ENCODE measurements at regions not wholly inside any gene's neighbourhood (a gene's known extent, or its start where the extent isn't known, plus 50 kb on each side); places are given as distances from the start of the nearest gene placed in this dataset.
"Not testable (repeated sequence)": the region's sequence is repeated elsewhere in the genome, so short reads cannot be mapped to it uniquely, and the experiment has no call there.

DNA sequence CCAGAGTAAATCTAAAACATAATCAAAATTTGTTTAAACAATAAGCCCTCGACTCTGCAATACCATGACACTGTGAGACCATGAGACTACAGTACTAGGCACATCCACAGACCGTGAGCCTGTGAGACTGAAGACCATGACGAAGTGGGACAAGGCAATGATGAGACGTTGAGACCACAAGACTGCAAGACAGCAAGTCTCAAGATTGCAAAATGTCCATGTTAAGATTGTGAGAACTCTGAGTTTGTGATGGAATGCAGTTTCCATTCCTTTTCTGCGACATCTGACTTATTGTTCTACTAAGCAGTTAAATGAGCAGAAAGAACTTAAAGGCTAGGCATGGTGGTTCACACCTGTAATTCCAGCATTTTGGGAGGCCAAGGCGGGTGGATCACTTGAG lies 102.1 kb upstream of the PHACTR1 start:
- POLR2A ChIA-PET: no interaction called here
- Mint-ChIP-seq H3K9me3 (no peaks in the 10 kb centered on the region), H3K27ac (no peak overlapping the region), H3K27me3 (peaks cover 5 to 21% (median 13%) of the 10 kb centered on the region in 5 donors), H3K4me1 (no peaks in the 10 kb centered on the region), H3K4me3 (no peak overlapping the region), H3K36me3 (no peaks in the 10 kb centered on the region)
- DNase-seq: no peak
- no peak for ATAC-seq

DNA sequence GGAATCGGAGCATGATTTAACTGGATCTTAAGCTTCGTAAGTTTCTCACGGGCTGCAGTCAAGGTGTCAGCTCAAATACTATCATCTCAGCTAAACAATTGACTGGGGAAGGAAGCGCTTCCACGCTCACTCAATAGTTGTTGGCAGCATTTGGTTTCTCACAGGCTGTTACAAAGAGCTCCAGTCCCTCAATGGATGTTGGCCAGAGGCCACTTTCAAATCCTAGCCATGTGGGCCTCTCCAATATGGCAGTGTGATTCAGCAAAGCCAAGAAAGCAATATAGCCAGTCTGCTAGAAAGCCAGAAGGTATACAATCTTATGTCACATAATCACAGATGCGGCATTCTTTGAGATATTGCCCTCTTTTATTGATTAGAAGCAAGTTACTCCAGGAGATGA lies 98.3 kb upstream of the PHACTR1 start:
- H3K9me3 Mint-ChIP-seq: no peaks in the 10 kb centered on the region
- peaks cover 0 to 3% (median 0%) of the 10 kb centered on the region in 4 donors for H3K4me1 Mint-ChIP-seq
- ATAC-seq (no peak), DNase-seq (no peak)
- POLR2A ChIA-PET: no interaction called here
- peaks cover 0 to 10% (median 8%) of the 10 kb centered on the region in 5 donors for H3K27me3 Mint-ChIP-seq
- H3K4me3 Mint-ChIP-seq: no peak overlapping the region
- H3K36me3 Mint-ChIP-seq: no peaks in the 10 kb centered on the region
- no peak overlapping the region for H3K27ac Mint-ChIP-seq

DNA sequence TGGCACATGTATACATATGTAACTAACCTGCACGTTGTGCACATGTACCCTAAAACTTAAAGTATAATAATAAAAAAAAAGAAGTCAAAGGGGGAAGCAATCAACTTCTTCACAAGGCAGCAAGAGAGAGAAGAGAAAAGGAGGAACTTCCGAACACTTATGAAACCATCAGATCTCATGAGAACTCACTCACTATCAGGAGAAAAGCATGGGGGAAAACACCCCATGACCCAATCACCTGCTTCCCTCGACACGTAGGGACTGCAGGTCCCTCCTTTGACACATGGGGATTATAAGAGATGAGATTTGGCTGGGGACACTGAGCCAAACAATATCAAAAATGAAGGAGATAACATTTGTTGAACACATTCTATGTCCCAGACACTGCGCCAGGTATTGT lies 94.8 kb upstream of the PHACTR1 start:
- peak in 1 of 10 donors; percentile 6 for DNase-seq
- POLR2A ChIA-PET: no interaction called here
- no peak overlapping the region for H3K4me3 Mint-ChIP-seq

DNA sequence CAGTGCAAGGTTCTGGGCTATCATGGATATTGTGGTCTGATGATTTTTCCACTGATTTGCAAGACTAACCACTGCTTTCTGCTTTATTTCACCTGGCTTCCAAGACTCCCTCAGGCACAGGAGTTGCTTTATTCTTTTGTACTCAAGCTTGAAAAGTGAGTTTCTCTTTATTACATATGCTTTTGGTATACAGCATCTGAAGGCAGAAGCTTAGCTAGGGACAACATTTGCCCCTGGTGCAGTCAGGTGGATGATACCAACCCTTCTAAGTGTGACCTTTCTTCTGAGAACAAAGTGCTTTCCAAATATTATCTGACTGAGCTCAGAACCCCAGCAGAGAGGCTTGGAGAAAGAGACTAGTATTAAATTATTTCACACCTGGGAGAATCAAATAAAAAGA lies 94.0 kb upstream of the PHACTR1 start:
- ATAC-seq: no peak
- POLR2A ChIA-PET: no interaction called here

More for the DNA sequence above, 94.8 kb upstream of the PHACTR1 start:
- Mint-ChIP-seq H3K4me1 (peaks cover 0 to 3% (median 0%) of the 10 kb centered on the region in 4 donors), H3K27ac (no peak overlapping the region), H3K36me3 (no peaks in the 10 kb centered on the region), H3K9me3 (no peaks in the 10 kb centered on the region), H3K27me3 (peaks cover 1 to 11% (median 4%) of the 10 kb centered on the region in 5 donors)
- no peak for ATAC-seq

DNA sequence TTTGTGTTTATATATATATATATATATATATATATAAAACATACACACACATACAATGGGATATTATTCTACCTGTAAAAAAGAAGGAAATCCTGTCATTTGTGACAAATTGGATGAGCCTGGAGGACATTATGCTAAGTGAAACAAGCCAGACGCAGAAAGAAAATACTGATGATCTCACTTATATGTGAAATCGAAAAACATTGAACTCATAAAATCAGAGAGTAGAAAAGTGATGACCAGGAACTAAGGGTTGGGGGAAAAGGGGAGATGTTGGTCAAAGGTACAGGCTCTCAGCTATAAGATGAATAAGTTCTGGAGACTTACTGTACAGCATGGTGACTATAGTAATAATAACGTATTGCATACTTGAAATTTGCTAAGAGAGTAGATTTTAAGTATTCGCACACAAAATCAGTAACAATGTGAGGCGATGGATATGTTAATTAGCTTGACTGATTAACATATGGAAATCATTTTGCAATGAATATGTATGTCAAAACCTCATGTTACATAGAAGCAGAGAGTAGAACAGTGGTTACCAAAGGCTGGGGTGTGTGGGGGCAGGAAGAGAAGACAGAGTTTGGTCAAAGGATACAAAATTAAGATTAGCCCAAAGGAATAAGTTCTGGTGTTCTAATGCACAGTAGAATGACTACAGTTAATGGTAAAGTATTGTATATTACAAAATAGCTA lies 92.3 kb upstream of the PHACTR1 start:
- POLR2A ChIA-PET: no interaction called here
- peaks cover 0 to 7% (median 2%) of the 10 kb centered on the region in 5 donors for H3K27me3 Mint-ChIP-seq

More for the DNA sequence above, 94.0 kb upstream of the PHACTR1 start:
- Mint-ChIP-seq H3K27me3 (peaks cover 0 to 9% (median 2%) of the 10 kb centered on the region in 5 donors), H3K4me3 (no peak overlapping the region), H3K9me3 (no peaks in the 10 kb centered on the region), H3K4me1 (peaks cover 0 to 3% (median 0%) of the 10 kb centered on the region in 4 donors), H3K27ac (no peak overlapping the region), H3K36me3 (no peaks in the 10 kb centered on the region)
- DNase-seq: no peak

DNA sequence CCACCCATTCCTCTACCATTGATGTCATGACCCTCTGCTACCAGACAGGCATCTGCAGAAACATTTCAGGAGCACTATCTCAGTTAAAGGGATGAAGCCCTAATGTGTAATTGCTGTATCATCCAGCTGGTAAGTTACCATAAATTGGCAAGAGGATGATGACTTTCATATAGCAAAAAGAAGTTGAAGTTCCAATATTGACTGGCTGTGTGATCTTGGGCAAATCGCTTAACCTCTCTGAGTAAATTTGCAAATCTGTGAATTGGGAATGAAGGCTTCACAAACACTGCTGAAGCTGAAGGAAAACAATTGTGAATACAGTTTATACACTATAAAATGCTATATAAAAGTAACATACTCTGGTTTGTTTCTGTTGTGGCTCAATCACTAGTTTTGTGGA lies 89.5 kb upstream of the PHACTR1 start:
- H3K9me3 Mint-ChIP-seq: no peaks in the 10 kb centered on the region
- no peaks in the 10 kb centered on the region for H3K4me1 Mint-ChIP-seq
- no peak overlapping the region for H3K4me3 Mint-ChIP-seq
- H3K36me3 Mint-ChIP-seq: no peaks in the 10 kb centered on the region
- POLR2A ChIA-PET: no interaction called here
- ATAC-seq (no peak), DNase-seq (no peak)
- no peak overlapping the region for H3K27ac Mint-ChIP-seq
- peaks cover 0 to 9% (median 4%) of the 10 kb centered on the region in 5 donors for H3K27me3 Mint-ChIP-seq

More for the DNA sequence above, 92.3 kb upstream of the PHACTR1 start:
- Mint-ChIP-seq H3K4me1 (peaks cover 0 to 3% (median 0%) of the 10 kb centered on the region in 4 donors), H3K27ac (no peak overlapping the region), H3K36me3 (no peaks in the 10 kb centered on the region), H3K4me3 (no peak overlapping the region), H3K9me3 (no peaks in the 10 kb centered on the region)
- DNase-seq: no peak
- no peak for ATAC-seq

DNA sequence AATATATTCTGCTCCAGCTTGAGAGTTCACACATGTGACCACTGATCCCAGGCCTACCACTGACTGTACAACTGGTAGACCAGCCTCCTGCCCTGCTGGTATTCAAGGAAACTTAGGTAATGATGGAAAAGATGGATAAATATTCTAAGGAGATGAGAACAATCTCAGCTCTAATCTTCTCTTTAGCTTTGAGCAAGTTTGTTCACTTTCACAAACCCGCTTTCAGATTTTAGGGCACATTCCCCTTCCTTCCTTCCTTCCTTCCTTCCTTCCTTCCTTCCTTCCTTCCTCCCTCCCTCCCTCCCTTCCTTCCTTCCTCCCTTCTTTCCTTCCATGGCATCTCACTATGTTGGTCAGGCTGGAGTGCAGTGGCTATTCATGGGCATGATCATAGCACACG lies 88.2 kb upstream of the PHACTR1 start:
- H3K27ac Mint-ChIP-seq: no peak overlapping the region
- H3K4me3 Mint-ChIP-seq: no peak overlapping the region
- no peaks in the 10 kb centered on the region for H3K4me1 Mint-ChIP-seq
- ATAC-seq: no peak
- peaks cover 0 to 17% (median 8%) of the 10 kb centered on the region in 5 donors for H3K27me3 Mint-ChIP-seq
- no peak for DNase-seq
- no peaks in the 10 kb centered on the region for H3K9me3 Mint-ChIP-seq
- POLR2A ChIA-PET: no interaction called here
- H3K36me3 Mint-ChIP-seq: no peaks in the 10 kb centered on the region

DNA sequence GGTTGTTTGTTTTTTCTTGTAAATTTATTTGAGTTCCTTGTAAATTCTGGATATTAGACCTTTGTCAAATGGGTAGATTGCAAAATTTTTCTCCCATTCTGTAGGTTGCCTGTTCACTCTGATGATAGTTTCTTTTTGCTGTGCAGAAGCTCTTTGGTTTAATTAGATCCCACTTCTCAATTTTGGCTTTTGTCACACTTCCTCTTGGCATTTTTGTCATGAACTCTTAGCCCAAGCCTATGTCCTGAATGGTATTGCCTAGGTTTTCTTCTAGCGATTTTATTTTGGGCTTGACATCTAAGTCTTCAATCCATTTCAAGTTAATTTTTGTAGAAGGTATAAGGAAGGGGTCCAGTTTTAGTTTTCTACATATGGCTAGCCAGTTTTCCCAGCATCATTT lies 82.8 kb upstream of the PHACTR1 start:
- DNase-seq, POLR2A ChIA-PET, H3K9me3 Mint-ChIP-seq, H3K27ac Mint-ChIP-seq, ATAC-seq, H3K4me3 Mint-ChIP-seq, H3K4me1 Mint-ChIP-seq, H3K36me3 Mint-ChIP-seq: not testable (repeated sequence)
- peaks cover 26 to 54% (median 31%) of the 10 kb centered on the region in 5 donors for H3K27me3 Mint-ChIP-seq

DNA sequence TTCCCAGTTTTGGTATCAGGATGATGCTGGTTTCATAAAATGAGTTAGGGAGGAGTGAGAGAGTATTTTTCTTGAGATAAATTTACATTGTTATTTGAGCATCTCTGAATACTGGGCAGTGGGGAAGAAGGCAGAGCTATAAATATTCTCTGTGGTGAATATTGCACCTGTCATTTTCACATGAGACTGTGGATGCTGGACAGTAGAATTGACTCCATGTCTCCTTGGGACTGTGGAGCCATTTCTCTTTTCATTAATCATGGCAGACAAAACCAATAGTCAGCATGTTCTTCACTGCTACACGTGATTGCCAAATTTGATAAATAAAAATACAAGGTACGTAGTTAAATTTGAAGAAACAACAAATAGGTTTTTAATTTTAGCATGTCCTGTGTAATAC lies 81.2 kb upstream of the PHACTR1 start:
- H3K27ac Mint-ChIP-seq: no peak overlapping the region
- H3K9me3 Mint-ChIP-seq: peaks cover 0 to 9% (median 2%) of the 10 kb centered on the region in 9 donors
- POLR2A ChIA-PET: no interaction called here
- peaks cover 0 to 8% (median 0%) of the 10 kb centered on the region in 3 donors for H3K36me3 Mint-ChIP-seq
- no peak for DNase-seq
- no peak overlapping the region for H3K4me3 Mint-ChIP-seq
- peaks cover 26 to 54% (median 31%) of the 10 kb centered on the region in 5 donors for H3K27me3 Mint-ChIP-seq
- no peak for ATAC-seq
- H3K4me1 Mint-ChIP-seq: peaks cover 0 to 3% (median 0%) of the 10 kb centered on the region in 4 donors

DNA sequence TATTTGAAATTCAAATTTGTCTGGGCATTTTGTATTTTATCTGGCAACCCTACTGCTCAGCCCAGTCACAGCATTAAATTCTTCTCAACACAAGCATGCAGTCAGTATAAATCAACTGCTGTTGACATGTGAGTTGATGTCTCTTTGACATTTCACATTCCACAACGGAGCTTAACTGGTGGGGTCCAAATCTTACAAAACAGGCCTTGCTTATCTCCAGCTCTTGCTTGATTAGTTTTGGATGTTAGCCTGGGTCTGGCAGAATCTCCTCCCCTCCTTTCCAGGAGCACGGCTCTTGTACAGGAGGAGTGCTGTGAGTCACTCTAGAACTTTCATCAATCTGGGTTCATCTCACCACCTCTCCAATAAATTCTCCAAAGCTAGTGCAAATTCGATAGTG lies 80.8 kb upstream of the PHACTR1 start:
- no peak for ATAC-seq
- Mint-ChIP-seq H3K4me1 (peaks cover 0 to 3% (median 0%) of the 10 kb centered on the region in 4 donors), H3K27me3 (peaks cover 26 to 54% (median 31%) of the 10 kb centered on the region in 5 donors), H3K27ac (no peak overlapping the region), H3K36me3 (peaks cover 0 to 8% (median 0%) of the 10 kb centered on the region in 3 donors), H3K4me3 (no peak overlapping the region), H3K9me3 (peaks cover 0 to 14% (median 4%) of the 10 kb centered on the region in 9 donors)
- DNase-seq: no peak
- POLR2A ChIA-PET: no interaction called here

DNA sequence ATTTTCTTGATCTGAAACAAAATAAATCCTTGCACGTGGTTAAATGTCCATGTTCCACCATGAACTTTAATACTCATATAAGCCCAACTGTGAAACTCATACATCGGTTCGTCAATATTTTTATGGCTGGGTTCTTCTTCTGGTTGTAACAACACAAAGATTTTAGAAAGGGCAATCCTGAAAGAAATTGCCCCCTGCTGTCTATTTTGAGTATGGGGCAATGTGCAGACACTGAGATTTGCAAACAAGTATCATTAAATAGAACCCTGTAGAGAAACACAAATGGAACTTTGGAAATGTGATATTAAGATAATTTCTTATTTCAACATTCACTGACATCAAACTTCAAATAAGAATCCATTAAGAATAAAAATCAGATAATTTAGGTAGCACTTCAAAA lies 80.2 kb upstream of the PHACTR1 start:
- Mint-ChIP-seq H3K4me1 (peaks cover 0 to 3% (median 0%) of the 10 kb centered on the region in 4 donors), H3K36me3 (peaks cover 0 to 8% (median 0%) of the 10 kb centered on the region in 3 donors), H3K4me3 (no peak overlapping the region), H3K27ac (no peak overlapping the region), H3K9me3 (peaks cover 0 to 18% (median 5%) of the 10 kb centered on the region in 9 donors), H3K27me3 (peaks cover 26 to 54% (median 31%) of the 10 kb centered on the region in 5 donors)
- ATAC-seq: no peak
- POLR2A ChIA-PET: no interaction called here
- no peak for DNase-seq

DNA sequence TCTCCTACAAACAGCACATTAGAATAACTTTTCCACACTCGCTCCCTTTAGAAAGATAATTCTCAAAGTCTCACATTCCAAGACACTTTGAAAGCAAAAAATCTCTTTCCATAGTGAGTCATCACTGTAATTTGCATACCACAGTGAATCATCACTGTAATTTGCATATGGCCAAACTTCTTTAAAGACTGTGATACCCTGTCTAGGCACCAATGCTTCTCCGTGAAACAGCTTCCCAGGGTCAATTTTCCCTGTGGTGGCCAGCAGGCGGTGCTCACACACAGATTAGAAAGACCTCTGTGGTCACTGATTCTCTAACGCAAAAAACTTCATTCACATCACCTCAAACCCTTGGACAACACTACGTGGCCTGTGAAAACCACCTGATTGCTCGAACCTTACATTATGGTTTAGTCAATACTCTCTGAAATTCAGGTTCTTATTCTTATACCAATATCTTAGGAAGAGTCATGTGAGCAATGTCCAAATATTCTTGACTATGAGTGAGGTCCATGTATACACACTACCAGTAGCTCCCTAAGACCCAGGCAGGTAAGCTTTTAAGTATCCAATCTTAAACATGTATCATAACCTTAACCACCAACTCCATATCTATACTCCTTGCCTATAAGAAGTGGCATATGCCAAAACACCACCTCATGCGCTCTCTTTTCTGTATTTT lies 78.5 kb upstream of the PHACTR1 start:
- Mint-ChIP-seq H3K4me1 (peaks cover 0 to 3% (median 0%) of the 10 kb centered on the region in 4 donors), H3K27ac (no peak overlapping the region), H3K9me3 (peaks cover 0 to 26% (median 7%) of the 10 kb centered on the region in 9 donors), H3K27me3 (peaks cover 26 to 59% (median 30%) of the 10 kb centered on the region in 5 donors), H3K36me3 (peaks cover 0 to 8% (median 0%) of the 10 kb centered on the region in 3 donors), H3K4me3 (no peak overlapping the region)
- ATAC-seq (no peak), DNase-seq (peak in 3 of 10 donors; percentile 1 to 18 (median 10))
- POLR2A ChIA-PET: no interaction called here

DNA sequence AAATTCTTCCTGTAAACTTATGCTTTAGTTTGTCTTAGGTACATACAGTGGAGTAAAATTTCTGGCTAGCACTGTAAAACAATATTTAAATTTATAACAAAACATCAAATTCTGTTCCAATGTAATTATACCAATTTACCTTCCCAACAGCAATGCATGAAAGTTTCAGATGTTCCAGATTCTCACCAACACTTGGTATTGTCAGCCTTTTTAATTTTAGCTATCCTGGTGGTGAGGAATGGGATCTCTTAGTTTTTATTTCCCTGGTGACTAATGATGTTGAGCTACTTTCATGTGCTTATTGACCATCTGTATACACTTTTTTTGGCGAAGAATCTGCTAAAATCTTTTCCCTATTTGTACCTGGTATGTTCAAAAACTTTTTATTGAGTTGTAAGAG lies 76.1 kb upstream of the PHACTR1 start:
- peaks cover 0 to 28% (median 6%) of the 10 kb centered on the region in 9 donors for H3K9me3 Mint-ChIP-seq
- H3K36me3 Mint-ChIP-seq: no peaks in the 10 kb centered on the region
- DNase-seq: no peak
- peak overlapping the region in 1 of 10 donors; percentile 27 for H3K27ac Mint-ChIP-seq
- peaks cover 13 to 35% (median 20%) of the 10 kb centered on the region in 5 donors for H3K27me3 Mint-ChIP-seq
- peaks cover 0 to 3% (median 0%) of the 10 kb centered on the region in 4 donors for H3K4me1 Mint-ChIP-seq
- no peak for ATAC-seq
- POLR2A ChIA-PET: no interaction called here
- no peak overlapping the region for H3K4me3 Mint-ChIP-seq
